Upper lobe of left lung (tissue), 4 donors: ENCODE measurements at regions not wholly inside any gene's neighbourhood (a gene's known extent, or its start where the extent isn't known, plus 50 kb on each side); places are given as distances from the start of the nearest gene placed in this dataset.

Source experiments
- EP300 ChIP-seq, 4 donors: sonication (generic); formaldehyde crosslinking; IDR thresholded peaks; one replicate each; pipeline ENCODE4 v1.5.1; 2017; ENCODE audit warnings: antibody characterized with exemption in 4 of 4, control low read depth in 2 of 4
- POLR2A ChIP-seq, 4 donors: fragments of 450-650 bp; IDR thresholded peaks; one replicate each; pipeline ENCODE4 v1.5.1; 2016 to 2017; ENCODE audit warnings: antibody characterized with exemption in 4 of 4, mild to moderate bottlenecking in 2 of 4
- POLR2AphosphoS5 ChIP-seq, 2 donors: sonication (generic); formaldehyde crosslinking; IDR thresholded peaks; one replicate each; pipeline ENCODE4 v1.5.1; 2017; ENCODE audit warnings: antibody characterized with exemption in 2 of 2
- TF ChIP-seq, protein P1 (sequence below), 6 experiments: fragments of 450-650 bp in 4 of 6; fragments of 200-600 bp in 2 of 6; sonication (generic) in 2 of 6; IDR thresholded peaks; one replicate each; pipeline ENCODE4 v1.5.1; 2016 to 2019; ENCODE audit warnings: antibody characterized with exemption in 6 of 6

DNA sequence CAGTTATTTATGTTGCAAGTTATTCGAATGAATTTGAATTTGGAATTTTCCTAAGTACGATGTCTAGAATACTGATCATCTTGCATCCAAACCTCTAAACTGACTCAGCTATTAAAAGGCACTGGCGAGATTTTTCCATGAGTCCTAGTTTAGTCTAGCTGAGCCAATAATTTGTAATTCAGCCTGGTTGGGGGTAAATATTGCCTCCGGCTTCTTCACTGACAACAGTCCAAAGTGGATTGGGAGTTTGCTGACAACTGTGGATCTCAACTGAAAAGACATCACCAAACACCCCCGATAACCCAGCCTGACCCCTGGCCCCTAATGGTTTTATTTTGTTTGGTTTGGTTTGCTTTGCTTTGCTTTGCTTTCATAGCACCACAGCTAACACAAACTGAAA lies 189.8 kb upstream of the DAPK1 start:
- TF ChIP-seq, protein P1, sequence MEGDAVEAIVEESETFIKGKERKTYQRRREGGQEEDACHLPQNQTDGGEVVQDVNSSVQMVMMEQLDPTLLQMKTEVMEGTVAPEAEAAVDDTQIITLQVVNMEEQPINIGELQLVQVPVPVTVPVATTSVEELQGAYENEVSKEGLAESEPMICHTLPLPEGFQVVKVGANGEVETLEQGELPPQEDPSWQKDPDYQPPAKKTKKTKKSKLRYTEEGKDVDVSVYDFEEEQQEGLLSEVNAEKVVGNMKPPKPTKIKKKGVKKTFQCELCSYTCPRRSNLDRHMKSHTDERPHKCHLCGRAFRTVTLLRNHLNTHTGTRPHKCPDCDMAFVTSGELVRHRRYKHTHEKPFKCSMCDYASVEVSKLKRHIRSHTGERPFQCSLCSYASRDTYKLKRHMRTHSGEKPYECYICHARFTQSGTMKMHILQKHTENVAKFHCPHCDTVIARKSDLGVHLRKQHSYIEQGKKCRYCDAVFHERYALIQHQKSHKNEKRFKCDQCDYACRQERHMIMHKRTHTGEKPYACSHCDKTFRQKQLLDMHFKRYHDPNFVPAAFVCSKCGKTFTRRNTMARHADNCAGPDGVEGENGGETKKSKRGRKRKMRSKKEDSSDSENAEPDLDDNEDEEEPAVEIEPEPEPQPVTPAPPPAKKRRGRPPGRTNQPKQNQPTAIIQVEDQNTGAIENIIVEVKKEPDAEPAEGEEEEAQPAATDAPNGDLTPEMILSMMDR (IDR thresholded peaks at IDR 0.05) = no peak
- TF ChIP-seq POLR2AphosphoS5 (IDR thresholded peaks at IDR 0.05) (no peak), POLR2A (IDR thresholded peaks at IDR 0.05) (no peak), EP300 (IDR thresholded peaks at IDR 0.05) (no peak)
